Keratinocyte (primary cell): ENCODE measurements at regions not wholly inside any gene's neighbourhood (a gene's known extent, or its start where the extent isn't known, plus 50 kb on each side); places are given as distances from the start of the nearest gene placed in this dataset.
"Not testable (repeated sequence)": the region's sequence is repeated elsewhere in the genome, so short reads cannot be mapped to it uniquely, and the experiment has no call there.

Source experiments
- DNase-seq: peaks from one replicate; pipeline ENCODE4 v3.0.0-alpha.2; 2011; ENCODE audit warnings: low read depth, missing footprints, low spot score
- FAIRE-seq: peaks from 2 replicates; lab custom pipeline; 2011; peaks lifted over from hg19 to GRCh38; lab: Jason Lieb, UNC
- H2AFZ ChIP-seq: 2 replicates; pipeline ENCODE4 v1.6.0; 2012; ENCODE audit warnings: low read length, control low read depth, inconsistent platforms; ENCODE audit not compliant: control insufficient read depth
- H3K27ac ChIP-seq: 2 replicates; pipeline ENCODE4 v1.5.1; 2011; ENCODE audit warnings: low read length; ENCODE audit not compliant: control insufficient read depth, insufficient read depth
- H3K27me3 ChIP-seq: 3 replicates; pipeline ENCODE4 v1.6.0; 2011; ENCODE audit warnings: low read length; ENCODE audit not compliant: control insufficient read depth, insufficient read depth; ENCODE audit errors: extremely low read depth
- H3K36me3 ChIP-seq, 2 experiments: 2 replicates in 1 of 2; 3 replicates in 1 of 2; pipeline ENCODE4 v1.5.1; 2011; ENCODE audit warnings: low read length in 2 of 2, mild to moderate bottlenecking in 1 of 2; ENCODE audit not compliant: control insufficient read depth in 2 of 2, insufficient read depth in 2 of 2; ENCODE audit errors: extremely low read depth in 1 of 2
- H3K4me1 ChIP-seq: 3 replicates; pipeline ENCODE4 v1.5.1; 2011; ENCODE audit warnings: low read length; ENCODE audit not compliant: control insufficient read depth, insufficient read depth; ENCODE audit errors: extremely low read depth
- H3K4me2 ChIP-seq: 3 replicates; pipeline ENCODE4 v1.6.0; 2011; ENCODE audit warnings: low read depth, low read length; ENCODE audit not compliant: control insufficient read depth, insufficient read depth; ENCODE audit errors: extremely low read depth
- H3K4me3 ChIP-seq, 3 experiments: fragments of 200-600 bp in 1 of 3; sonication (generic) in 1 of 3; 2 replicates in 2 of 3; 3 replicates in 1 of 3; pipeline ENCODE4 v1.5.1; 2011 to 2016; ENCODE audit warnings: low read length in 3 of 3, mild to moderate bottlenecking in 3 of 3, control low read depth in 2 of 3, inconsistent platforms in 1 of 3, low read depth in 1 of 3, mixed read lengths in 1 of 3, mixed run types in 1 of 3, moderate library complexity in 1 of 3; ENCODE audit not compliant: control insufficient read depth in 2 of 3, insufficient read depth in 2 of 3; ENCODE audit errors: extremely low read depth in 1 of 3
- H3K79me2 ChIP-seq: 2 replicates; pipeline ENCODE4 v1.6.0; 2012; ENCODE audit warnings: low read length; ENCODE audit not compliant: control insufficient read depth, insufficient read depth
- H3K9ac ChIP-seq: 3 replicates; pipeline ENCODE4 v1.6.0; 2011; ENCODE audit warnings: low read length; ENCODE audit not compliant: control insufficient read depth, insufficient read depth; ENCODE audit errors: extremely low read depth
- H3K9me1 ChIP-seq: 3 replicates; pipeline ENCODE4 v1.6.0; 2011; ENCODE audit warnings: low read length; ENCODE audit not compliant: control insufficient read depth, insufficient read depth; ENCODE audit errors: extremely low read depth
- H3K9me3 ChIP-seq: 2 replicates; pipeline ENCODE4 v1.5.1; 2012; ENCODE audit warnings: low read depth, low read length; ENCODE audit not compliant: control insufficient read depth
- H4K20me1 ChIP-seq: 3 replicates; pipeline ENCODE4 v1.6.0; 2011; ENCODE audit warnings: low read length; ENCODE audit not compliant: control insufficient read depth, insufficient read depth; ENCODE audit errors: extremely low read depth
- CTCF ChIP-seq, 3 experiments: IDR thresholded peaks in 1 of 3; conservative IDR thresholded peaks in 1 of 3; optimal IDR thresholded peaks in 1 of 3; 2 replicates in 2 of 3; 3 replicates in 1 of 3; pipeline versions ENCODE3 to v1.5.1; 2011; ENCODE audit warnings: low read length in 3 of 3, mild to moderate bottlenecking in 3 of 3, moderate library complexity in 2 of 3, control low read depth in 1 of 3, inconsistent platforms in 1 of 3; ENCODE audit not compliant: insufficient read depth in 2 of 3; ENCODE audit errors: extremely low read depth in 1 of 3
- EZH2 ChIP-seq: IDR thresholded peaks from one replicate; pipeline ENCODE4 v1.6.1; 2012; ENCODE audit warnings: inconsistent platforms, mild to moderate bottlenecking, low read length, moderate library complexity
- dilution Hi-C: fragments of 300-500 bp; cut with MboI; formaldehyde crosslinking; loops from one replicate; pipeline ENCODE4 v1.7.0; 2020; ENCODE audit warnings: low sequenced_read_pairs; ENCODE audit not compliant: extremely low pct_ligation_motif_present

GRCh38 chr14:105605464-105606304 lies 79.3 kb downstream of the TMEM121 start:
- Histone ChIP-seq H4K20me1 (no peaks in the 10 kb centered on the region), H3K36me3 (no peaks in the 10 kb centered on the region), H3K79me2 (no peaks in the 10 kb centered on the region), H3K4me1 (no peaks in the 10 kb centered on the region), H3K27me3 (no peaks in the 10 kb centered on the region), H3K27ac (no peak overlapping the region), H3K9me1 (no peaks in the 10 kb centered on the region), H2AFZ (no peak overlapping the region), H3K4me3 (no peak overlapping the region), H3K4me2 (no peak overlapping the region), H3K9ac (no peak overlapping the region), H3K9me3 (peaks cover 9% of the 10 kb centered on the region)
- TF ChIP-seq EZH2 (no peak), CTCF (optimal IDR thresholded peaks at IDR 0.05 in 1 of 3, IDR thresholded peaks at IDR 0.05 in 1 of 3, conservative IDR thresholded peaks at IDR 0.05 in 1 of 3; ENCODE audit: extremely low read depth in 1 of 3, insufficient read depth in 2 of 3, low read length in 3 of 3) (no peak)
- DNase-seq (no peak), FAIRE-seq (no peak)
- dilution Hi-C loops: no loop called here

DNA sequence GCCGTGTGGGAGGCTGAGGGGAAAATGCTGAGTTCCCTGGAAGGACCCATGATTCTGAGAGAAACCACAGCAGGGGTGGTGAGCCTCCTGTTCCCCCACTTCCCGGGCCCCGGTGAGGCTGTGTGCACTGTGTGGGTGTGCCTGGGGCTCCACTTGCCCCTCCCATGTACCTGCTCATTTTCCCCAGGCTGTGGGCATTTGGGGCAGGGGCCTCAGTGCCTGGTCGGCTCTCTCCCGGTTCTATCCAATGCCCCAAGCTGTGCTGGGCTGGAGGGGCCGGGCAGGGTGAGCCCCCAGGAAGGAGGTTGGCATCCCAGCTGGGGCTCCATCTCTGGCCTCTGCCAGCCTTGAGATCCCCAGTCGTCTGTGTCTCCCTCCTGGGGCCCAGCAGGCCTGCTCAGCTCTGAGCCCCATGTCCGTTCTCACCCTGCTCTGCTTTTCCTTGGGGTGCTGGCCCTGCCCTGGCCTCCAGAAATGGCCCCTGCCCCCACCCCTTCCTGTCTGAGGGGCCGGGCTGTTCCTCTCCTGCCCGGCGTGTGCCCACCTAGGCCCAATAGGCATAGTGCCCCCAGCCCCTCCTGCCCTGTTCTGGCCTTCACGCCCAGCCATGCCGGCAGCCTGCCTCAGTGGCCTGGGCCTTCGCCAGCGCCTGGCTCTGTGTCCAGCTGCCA lies 80.1 kb downstream of the TMEM121 start:
- H3K27ac ChIP-seq, H3K4me3 ChIP-seq, H3K4me2 ChIP-seq, H4K20me1 ChIP-seq, H3K9me3 ChIP-seq, H3K27me3 ChIP-seq, DNase-seq, dilution Hi-C loops, H3K36me3 ChIP-seq, FAIRE-seq, H3K9ac ChIP-seq, H3K79me2 ChIP-seq, H3K4me1 ChIP-seq, H2AFZ ChIP-seq, H3K9me1 ChIP-seq: not testable (repeated sequence)

DNA sequence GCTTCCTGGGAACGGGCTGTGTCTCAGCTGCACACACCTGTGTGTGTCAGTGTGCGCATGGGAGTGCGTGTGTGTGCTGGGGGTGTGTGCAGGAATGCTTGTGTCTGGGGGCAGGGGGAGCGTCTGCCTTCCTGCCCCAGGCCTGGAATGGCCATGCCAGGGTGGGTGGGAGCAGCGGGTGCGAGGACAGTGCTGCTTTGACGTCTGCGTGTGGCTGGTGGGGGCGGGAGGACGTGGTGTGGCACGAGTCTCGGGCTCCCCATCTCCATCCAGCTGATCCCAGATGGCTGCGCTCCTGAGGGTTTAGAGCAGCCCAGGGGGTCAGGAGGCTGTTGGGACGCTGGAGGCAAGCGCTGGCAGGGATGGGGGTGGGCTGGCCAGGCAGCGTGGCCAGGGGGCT lies 80.6 kb downstream of the TMEM121 start:
- not testable (repeated sequence) for DNase-seq, H3K4me1 ChIP-seq, FAIRE-seq

DNA sequence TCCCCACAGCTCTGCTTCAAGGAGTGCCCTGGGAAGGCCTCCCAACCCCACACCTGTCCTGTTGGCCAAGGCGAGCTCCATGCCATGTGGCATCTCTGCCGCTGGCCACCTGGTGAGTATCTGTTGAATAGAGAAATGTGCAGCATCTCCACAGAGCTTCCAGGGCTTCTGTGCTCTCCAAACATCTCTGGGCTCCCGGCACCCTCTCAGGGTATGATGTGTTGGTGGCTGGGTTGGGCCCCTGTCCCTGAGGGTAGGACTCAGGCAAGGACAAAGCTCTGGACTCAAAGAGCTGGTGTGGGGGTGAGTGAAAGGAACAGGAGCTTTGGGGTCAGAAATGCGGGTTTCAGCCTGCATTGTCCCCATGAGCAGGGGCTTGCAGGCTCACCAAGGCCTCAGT lies 88.6 kb downstream of the TMEM121 start:
- H3K27me3 ChIP-seq, dilution Hi-C loops, H3K9ac ChIP-seq, H3K9me3 ChIP-seq, H3K9me1 ChIP-seq, H3K4me1 ChIP-seq, H3K4me3 ChIP-seq, H2AFZ ChIP-seq, H3K27ac ChIP-seq, DNase-seq, H3K36me3 ChIP-seq, H4K20me1 ChIP-seq, H3K4me2 ChIP-seq, H3K79me2 ChIP-seq, FAIRE-seq: not testable (repeated sequence)

More for the DNA sequence above, 80.6 kb downstream of the TMEM121 start:
- H3K36me3 ChIP-seq, H3K9me1 ChIP-seq, H3K79me2 ChIP-seq, H3K9ac ChIP-seq, H4K20me1 ChIP-seq, dilution Hi-C loops, H2AFZ ChIP-seq, H3K9me3 ChIP-seq, H3K27ac ChIP-seq, H3K27me3 ChIP-seq, H3K4me3 ChIP-seq, H3K4me2 ChIP-seq: not testable (repeated sequence)
